HUDEP-2 (cell line): ENCODE measurements at regions not wholly inside any gene's neighbourhood (a gene's known extent, or its start where the extent isn't known, plus 50 kb on each side); places are given as distances from the start of the nearest gene placed in this dataset.
"Not testable (repeated sequence)": the region's sequence is repeated elsewhere in the genome, so short reads cannot be mapped to it uniquely, and the experiment has no call there.

ENCODE experiments used
- DNase-seq, 76 experiments: peaks; one replicate each; lab custom pipeline; 2025; ENCODE audit not compliant: unreplicated experiment in 76 of 76; lab: John Stamatoyannopoulos, UW

DNA sequence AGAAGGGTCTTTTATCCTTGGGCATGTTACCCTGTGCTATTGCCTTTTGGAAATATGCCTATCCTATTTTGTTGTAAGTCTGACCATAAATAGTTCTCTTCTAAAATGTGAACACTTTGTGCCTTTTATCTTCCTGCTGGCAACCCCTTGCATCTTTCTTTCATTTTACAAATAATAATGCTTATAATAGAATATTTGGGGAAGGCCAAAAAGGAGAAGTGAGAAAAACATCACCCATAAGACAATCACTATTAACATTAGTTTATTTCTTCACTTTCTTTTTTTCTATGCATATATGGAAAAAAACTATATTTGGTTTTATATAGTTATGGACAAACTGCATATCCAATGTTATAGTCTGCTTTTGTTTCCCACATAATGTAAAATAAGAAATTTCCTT lies 64.9 kb upstream of the GBA3 start:
- DNase-seq = not testable (repeated sequence)

GRCh38 chr4:22630161-22630975 lies 62.4 kb upstream of the GBA3 start:
- DNase-seq = not testable (repeated sequence)

- DNase-seq = not testable (repeated sequence)
Observed at GRCh38 chr4:22631167-22631566, 61.6 kb upstream of the GBA3 start.

GRCh38 chr4:22634541-22635181 lies 58.1 kb upstream of the GBA3 start:
- DNase-seq = no peak

- DNase-seq = not testable (repeated sequence)
Observed at GRCh38 chr4:22635182-22635549, 57.6 kb upstream of the GBA3 start.

DNA sequence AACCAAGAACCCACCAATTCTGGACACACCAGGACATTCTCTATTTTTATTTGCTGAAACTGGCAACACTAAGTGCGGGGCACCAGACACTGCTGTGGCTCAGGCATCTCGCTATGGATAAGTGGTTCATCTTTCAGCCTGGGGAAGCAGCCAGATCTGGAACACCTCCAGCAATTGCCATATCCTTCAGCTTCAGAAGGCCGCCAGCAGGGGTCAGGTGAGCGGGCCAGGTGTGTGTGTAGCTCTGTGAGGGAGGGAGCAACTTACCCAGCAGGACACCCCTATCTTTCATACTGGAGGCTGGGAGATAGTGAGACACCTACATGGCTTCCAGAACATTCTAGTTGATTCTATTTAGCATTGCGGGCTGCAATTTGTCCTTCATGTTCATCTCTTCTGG lies 57.0 kb upstream of the GBA3 start:
- no peak for DNase-seq

- DNase-seq = no peak
Observed at GRCh38 chr4:22637306-22637705, 55.4 kb upstream of the GBA3 start.
